A549 (cell line): ENCODE measurements at regions not wholly inside any gene's neighbourhood (a gene's known extent, or its start where the extent isn't known, plus 50 kb on each side); places are given as distances from the start of the nearest gene placed in this dataset.

Experiments used
- ATAC-seq, 2 experiments: fragments of 200-7000 bp in 1 of 2; fragments of >200 bp in 1 of 2; cut with Nextera tagmentation in 1 of 2; cut with Tn5 transposase in 1 of 2; 3 replicates each; pipeline versions ENCODE4 v1.8.0 to v1.9.1; 2018 to 2020; ENCODE audit warnings: mild to moderate bottlenecking in 1 of 2, moderate library complexity in 1 of 2
- CTCF ChIA-PET: fragments of 300-600 bp; sonication (Branson Sonifier 250); formaldehyde crosslinking; extraction: SDS; loops from one replicate; lab custom pipeline; 2021; ENCODE audit warnings: antibody characterized with exemption, inconsistent platforms; lab: Yijun Ruan, JAX
- POLR2A ChIA-PET: fragments of 350-600 bp; formaldehyde crosslinking; extraction: SDS; loops from one replicate; lab custom pipeline; 2021; ENCODE audit warnings: antibody characterized with exemption, inconsistent platforms; lab: Yijun Ruan, JAX
- DNase-seq, 2 experiments: peaks; one replicate each; pipeline versions ENCODE4 v3.0.0 to v3.0.0-alpha.2; 2011 to 2016; ENCODE audit warnings: low read depth in 1 of 2, low spot score in 1 of 2
- FAIRE-seq: peaks from 2 replicates; lab custom pipeline; 2011; peaks lifted over from hg19 to GRCh38; lab: Jason Lieb, UNC
- H3K27ac ChIP-seq, 2 experiments: fragments of >200 bp; sonication (Bioruptor Twin); formaldehyde crosslinking; 3 replicates each; pipeline ENCODE4 v1.5.1; 2016 to 2017
- H3K4me1 ChIP-seq: fragments of >200 bp; sonication (Bioruptor Twin); formaldehyde crosslinking; 3 replicates; pipeline ENCODE4 v1.6.1; 2016
- H3K4me2 ChIP-seq: fragments of >200 bp; sonication (Bioruptor Twin); formaldehyde crosslinking; 3 replicates; pipeline ENCODE4 v1.6.1; 2016
- H3K4me3 ChIP-seq: fragments of >200 bp; sonication (Bioruptor Twin); formaldehyde crosslinking; 3 replicates; pipeline ENCODE4 v1.5.1; 2016
- H3K9me3 ChIP-seq: fragments of >200 bp; sonication (Bioruptor Twin); formaldehyde crosslinking; 3 replicates; pipeline ENCODE4 v1.6.1; 2016
- BHLHE40 ChIP-seq: IDR thresholded peaks from 2 replicates; pipeline ENCODE4 v1.6.1; 2012; ENCODE audit warnings: low read depth, low read length, inconsistent platforms
- CBX2 ChIP-seq: fragments of 200-600 bp; sonication (generic); IDR thresholded peaks from 2 replicates; pipeline ENCODE4 v1.6.1; 2016; ENCODE audit warnings: low read depth, mild to moderate bottlenecking, borderline replicate concordance
- CBX8 ChIP-seq: fragments of 200-600 bp; sonication (generic); IDR thresholded peaks from 2 replicates; pipeline ENCODE4 v1.6.1; 2016
- CEBPB ChIP-seq, 2 experiments: fragments of >200 bp in 1 of 2; sonication (Bioruptor Twin) in 1 of 2; formaldehyde crosslinking in 1 of 2; IDR thresholded peaks; 2 replicates each; pipeline ENCODE4 v1.6.1; 2012 to 2016
- EHF ChIP-seq: fragments of 250-450 bp; sonication (Bioruptor Pico); IDR thresholded peaks from 2 replicates; pipeline ENCODE4 v1.5.0; 2020; ENCODE audit warnings: mild to moderate bottlenecking
- EHMT2 ChIP-seq: fragments of 200-600 bp; sonication (generic); IDR thresholded peaks from 2 replicates; pipeline ENCODE4 v1.6.1; 2016; ENCODE audit warnings: antibody characterized with exemption, low read depth, mild to moderate bottlenecking, moderate library complexity
- EP300 ChIP-seq, 2 experiments: fragments of >200 bp; sonication (Bioruptor Twin); formaldehyde crosslinking; IDR thresholded peaks; 2 replicates in 1 of 2; 3 replicates in 1 of 2; pipeline ENCODE4 v1.6.1; 2016 to 2017
- FOXS1 ChIP-seq: fragments of 250-450 bp; sonication (Bioruptor Pico); IDR thresholded peaks from 2 replicates; pipeline ENCODE4 v1.5.0; 2020; ENCODE audit warnings: mild to moderate bottlenecking, moderate library complexity
- GATA3 ChIP-seq: IDR thresholded peaks from 2 replicates; pipeline ENCODE4 v1.6.1; 2012; ENCODE audit warnings: borderline replicate concordance
- HDAC2 ChIP-seq: fragments of 200-600 bp; sonication (generic); IDR thresholded peaks from 2 replicates; pipeline ENCODE4 v1.6.1; 2016
- HOXB13 ChIP-seq: fragments of 250-450 bp; sonication (Bioruptor Pico); IDR thresholded peaks from 2 replicates; pipeline ENCODE4 v1.5.0; 2020; ENCODE audit warnings: low read depth, mild to moderate bottlenecking, moderate library complexity
- JUNB ChIP-seq: fragments of >200 bp; sonication (Bioruptor Twin); formaldehyde crosslinking; IDR thresholded peaks from 2 replicates; pipeline ENCODE4 v1.6.1; 2016
- KDM1A ChIP-seq: fragments of 200-600 bp; sonication (generic); IDR thresholded peaks from 2 replicates; pipeline ENCODE4 v1.6.1; 2016; ENCODE audit warnings: low read depth, mild to moderate bottlenecking
- MAZ ChIP-seq: fragments of 150-350 bp; IDR thresholded peaks from 2 replicates; pipeline ENCODE4 v1.6.1; 2014; ENCODE audit warnings: antibody characterized with exemption, low read depth, low read length, borderline replicate concordance
- MYC ChIP-seq: IDR thresholded peaks from 2 replicates; pipeline ENCODE4 v1.6.1; 2012; ENCODE audit warnings: mild to moderate bottlenecking, inconsistent platforms, low read length, improper control_type of control experiment, borderline replicate concordance
- NFE2L2 ChIP-seq: fragments of 150-350 bp; conservative IDR thresholded peaks from 2 replicates; pipeline ENCODE4 v1.6.1; 2014; ENCODE audit warnings: low read length
- NPAS2 ChIP-seq: fragments of 250-450 bp; sonication (Bioruptor Pico); IDR thresholded peaks from 2 replicates; pipeline ENCODE4 v1.8.0; 2022; ENCODE audit warnings: mild to moderate bottlenecking, moderate library complexity, borderline replicate concordance
- PHF8 ChIP-seq: fragments of 200-600 bp; sonication (generic); IDR thresholded peaks from 2 replicates; pipeline ENCODE4 v1.6.1; 2016; ENCODE audit warnings: low read depth, mild to moderate bottlenecking, antibody characterized with exemption, moderate library complexity, borderline replicate concordance
- POLR2A ChIP-seq: IDR thresholded peaks from 2 replicates; pipeline ENCODE4 v1.6.1; 2012; ENCODE audit warnings: mild to moderate bottlenecking, low read length
- RAD21 ChIP-seq, 2 experiments: fragments of >200 bp in 1 of 2; sonication (Bioruptor Twin) in 1 of 2; formaldehyde crosslinking in 1 of 2; IDR thresholded peaks in 1 of 2; conservative IDR thresholded peaks in 1 of 2; 2 replicates in 1 of 2; 3 replicates in 1 of 2; pipeline ENCODE4 v1.6.1; 2012 to 2018; ENCODE audit warnings: inconsistent platforms in 1 of 2
- RARB ChIP-seq: fragments of 250-450 bp; sonication (Bioruptor Pico); IDR thresholded peaks from 2 replicates; pipeline ENCODE4 v1.8.0; 2021; ENCODE audit warnings: mild to moderate bottlenecking, moderate library complexity
- RFX5 ChIP-seq: fragments of 450-650 bp; IDR thresholded peaks from 2 replicates; pipeline ENCODE4 v1.7.1; 2014; ENCODE audit warnings: antibody characterized with exemption, mild to moderate bottlenecking, moderate library complexity
- RNF2 ChIP-seq: fragments of 200-600 bp; sonication (generic); IDR thresholded peaks from 2 replicates; pipeline ENCODE4 v1.6.1; 2016; ENCODE audit warnings: low read depth, mild to moderate bottlenecking, antibody characterized with exemption, moderate library complexity, borderline replicate concordance
- SMC3 ChIP-seq: fragments of >200 bp; sonication (Bioruptor Twin); formaldehyde crosslinking; IDR thresholded peaks from 3 replicates; pipeline ENCODE4 v1.6.1; 2018; ENCODE audit warnings: inconsistent platforms
- SREBF2 ChIP-seq: fragments of 450-650 bp; IDR thresholded peaks from 2 replicates; pipeline ENCODE4 v1.6.1; 2014; ENCODE audit warnings: mild to moderate bottlenecking, moderate library complexity
- TFCP2L1 ChIP-seq: fragments of 250-450 bp; sonication (Bioruptor Pico); IDR thresholded peaks from 2 replicates; pipeline ENCODE4 v1.5.0; 2021; ENCODE audit warnings: mild to moderate bottlenecking
- TP53 ChIP-seq: fragments of 250-450 bp; sonication (Bioruptor Pico); IDR thresholded peaks from 2 replicates; pipeline ENCODE4 v1.5.0; 2021; ENCODE audit warnings: mild to moderate bottlenecking, moderate library complexity
- ZFP36 ChIP-seq: fragments of 450-650 bp; IDR thresholded peaks from 2 replicates; pipeline ENCODE4 v1.6.1; 2014; ENCODE audit warnings: borderline replicate concordance; ENCODE audit not compliant: partially characterized antibody
- ZNF302 ChIP-seq: fragments of 250-450 bp; sonication (Bioruptor Pico); IDR thresholded peaks from 2 replicates; pipeline ENCODE4 v1.9.0; 2021; ENCODE audit warnings: inconsistent platforms, mild to moderate bottlenecking, moderate library complexity
- WGBS: methylation state at CpG from one replicate; pipeline ENCODE4 v1.1.6; 2017; ENCODE audit errors: missing lambda C conversion rate; 5-methylcytosine and 5-hydroxymethylcytosine counted together
- TF ChIP-seq, protein P1 (sequence below): fragments of 450-650 bp; IDR thresholded peaks from 2 replicates; pipeline ENCODE4 v1.6.1; 2014; ENCODE audit warnings: antibody characterized with exemption
- TF ChIP-seq, protein P2 (sequence below): IDR thresholded peaks from 2 replicates; pipeline ENCODE4 v1.6.1; 2012
- TF ChIP-seq, protein P3 (sequence below): fragments of 250-450 bp; sonication (Bioruptor Pico); IDR thresholded peaks from 2 replicates; pipeline ENCODE4 v1.5.0; 2021; ENCODE audit warnings: mild to moderate bottlenecking, moderate library complexity, borderline replicate concordance
- TF ChIP-seq, protein P4 (sequence below): fragments of >200 bp; sonication (Bioruptor Twin); formaldehyde crosslinking; IDR thresholded peaks from 3 replicates; pipeline ENCODE4 v1.5.1; 2016
- TF ChIP-seq, protein P5 (sequence below): IDR thresholded peaks from 2 replicates; pipeline ENCODE4 v1.6.1; 2012; ENCODE audit warnings: low read depth, borderline replicate concordance

DNA sequence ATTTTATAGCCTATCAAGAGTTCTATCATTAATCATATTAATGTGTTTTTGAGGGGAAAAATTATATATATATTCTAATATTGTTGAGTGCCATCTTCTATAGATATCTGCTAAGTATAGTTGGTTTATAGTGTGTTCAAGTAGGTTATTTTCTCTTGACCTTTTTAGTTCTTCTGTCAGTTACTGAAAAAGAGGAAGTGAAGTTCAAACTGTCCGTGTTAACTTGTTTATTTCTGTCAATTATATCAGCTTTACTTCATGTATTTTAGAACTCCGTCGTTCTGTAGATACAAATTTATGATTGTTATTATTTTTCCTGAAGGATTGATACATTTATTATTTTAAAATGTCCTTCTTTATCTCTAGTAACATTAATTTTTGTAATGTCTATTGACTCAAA lies 1209.1 kb downstream of the CDH12 start:
- TF ChIP-seq, protein P1, sequence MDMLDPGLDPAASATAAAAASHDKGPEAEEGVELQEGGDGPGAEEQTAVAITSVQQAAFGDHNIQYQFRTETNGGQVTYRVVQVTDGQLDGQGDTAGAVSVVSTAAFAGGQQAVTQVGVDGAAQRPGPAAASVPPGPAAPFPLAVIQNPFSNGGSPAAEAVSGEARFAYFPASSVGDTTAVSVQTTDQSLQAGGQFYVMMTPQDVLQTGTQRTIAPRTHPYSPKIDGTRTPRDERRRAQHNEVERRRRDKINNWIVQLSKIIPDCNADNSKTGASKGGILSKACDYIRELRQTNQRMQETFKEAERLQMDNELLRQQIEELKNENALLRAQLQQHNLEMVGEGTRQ = no peak
- TF ChIP-seq ZNF302 (CRISPR knock-in tag) (no peak), TFCP2L1 (CRISPR knock-in tag) (no peak), MAZ (no peak), SMC3 (no peak), CEBPB (IDR thresholded peaks at IDR 0.05) (no peak)
- ATAC-seq (no peak), DNase-seq (no peak), FAIRE-seq (no peak)
- POLR2A ChIA-PET = no interaction called here
- 41% methylated on average over 3 of the region's 3 CpGs for WGBS
- CTCF ChIA-PET = interaction anchor here (0.6 kb wide), 1 partner anchor 21 kb away, joined by 3 read pairs; no protein-coding TSS in a partner anchor
- no peak overlapping the region for H3K27ac ChIP-seq
- no peaks in the 10 kb centered on the region for H3K4me1 ChIP-seq
- H3K4me3 ChIP-seq = no peak overlapping the region
- no peaks in the 10 kb centered on the region for H3K9me3 ChIP-seq
- no peak overlapping the region for H3K4me2 ChIP-seq

DNA sequence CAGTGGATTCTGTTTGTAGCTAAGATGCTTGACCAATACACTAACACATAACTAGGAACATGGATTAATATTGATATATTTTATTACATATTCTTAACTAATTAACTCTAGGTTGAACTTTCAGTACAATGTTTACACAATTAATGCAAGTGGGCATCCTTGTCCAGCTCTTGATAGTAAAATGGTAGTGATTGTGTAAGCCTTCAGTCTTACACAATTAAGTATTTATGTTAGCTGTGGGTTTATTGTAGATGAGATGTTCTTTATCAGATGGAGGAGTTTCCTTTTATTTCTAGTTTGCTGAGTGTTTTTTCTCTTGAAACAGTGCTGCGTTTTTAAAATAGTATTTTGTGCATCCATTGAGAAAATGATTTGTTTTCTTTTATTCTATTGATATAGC lies 1210.8 kb downstream of the CDH12 start:
- CTCF ChIA-PET = no interaction called here
- WGBS = 5% methylated on average over 1 of the region's 1 CpG
- POLR2A ChIA-PET = no interaction called here

DNA sequence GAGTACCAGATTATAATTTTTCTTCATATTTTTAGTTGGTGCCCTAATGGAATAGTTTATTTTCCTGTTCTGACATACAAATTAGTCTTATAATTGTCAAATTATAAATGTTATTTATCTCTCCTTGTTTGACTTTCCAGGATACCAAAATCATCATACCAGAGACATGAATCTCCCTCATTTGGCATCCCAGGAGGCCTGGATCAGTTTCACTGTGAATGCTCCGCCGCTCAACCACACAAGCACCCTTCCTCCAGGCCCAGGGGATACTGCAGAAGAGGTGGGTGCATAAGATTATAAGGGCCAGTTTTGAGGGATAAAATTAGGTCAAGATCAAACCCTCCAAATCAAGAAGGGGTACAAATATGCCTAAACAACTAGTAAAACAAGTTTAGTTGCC lies 1229.3 kb downstream of the CDH12 start:
- POLR2A ChIA-PET = no interaction called here
- TF ChIP-seq CBX8 = no peak
- TF ChIP-seq FOXS1 (CRISPR knock-in tag) = no peak
- TF ChIP-seq RAD21 (conservative IDR thresholded peaks at IDR 0.05 in 1 of 2, IDR thresholded peaks at IDR 0.05 in 1 of 2) = no peak
- TF ChIP-seq, protein P2, sequence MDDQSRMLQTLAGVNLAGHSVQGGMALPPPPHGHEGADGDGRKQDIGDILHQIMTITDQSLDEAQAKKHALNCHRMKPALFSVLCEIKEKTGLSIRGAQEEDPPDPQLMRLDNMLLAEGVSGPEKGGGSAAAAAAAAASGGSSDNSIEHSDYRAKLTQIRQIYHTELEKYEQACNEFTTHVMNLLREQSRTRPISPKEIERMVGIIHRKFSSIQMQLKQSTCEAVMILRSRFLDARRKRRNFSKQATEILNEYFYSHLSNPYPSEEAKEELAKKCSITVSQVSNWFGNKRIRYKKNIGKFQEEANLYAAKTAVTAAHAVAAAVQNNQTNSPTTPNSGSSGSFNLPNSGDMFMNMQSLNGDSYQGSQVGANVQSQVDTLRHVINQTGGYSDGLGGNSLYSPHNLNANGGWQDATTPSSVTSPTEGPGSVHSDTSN = no peak
- no peak for TF ChIP-seq JUNB
- no peak for TF ChIP-seq NPAS2
- no peak for TF ChIP-seq KDM1A
- TF ChIP-seq POLR2A = no peak
- no peak for TF ChIP-seq SREBF2
- no peak for TF ChIP-seq EHMT2
- TF ChIP-seq, protein P3, sequence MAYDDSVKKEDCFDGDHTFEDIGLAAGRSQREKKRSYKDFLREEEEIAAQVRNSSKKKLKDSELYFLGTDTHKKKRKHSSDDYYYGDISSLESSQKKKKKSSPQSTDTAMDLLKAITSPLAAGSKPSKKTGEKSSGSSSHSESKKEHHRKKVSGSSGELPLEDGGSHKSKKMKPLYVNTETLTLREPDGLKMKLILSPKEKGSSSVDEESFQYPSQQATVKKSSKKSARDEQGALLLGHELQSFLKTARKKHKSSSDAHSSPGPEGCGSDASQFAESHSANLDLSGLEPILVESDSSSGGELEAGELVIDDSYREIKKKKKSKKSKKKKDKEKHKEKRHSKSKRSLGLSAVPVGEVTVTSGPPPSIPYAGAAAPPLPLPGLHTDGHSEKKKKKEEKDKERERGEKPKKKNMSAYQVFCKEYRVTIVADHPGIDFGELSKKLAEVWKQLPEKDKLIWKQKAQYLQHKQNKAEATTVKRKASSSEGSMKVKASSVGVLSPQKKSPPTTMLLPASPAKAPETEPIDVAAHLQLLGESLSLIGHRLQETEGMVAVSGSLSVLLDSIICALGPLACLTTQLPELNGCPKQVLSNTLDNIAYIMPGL (CRISPR knock-in tag) = no peak
- TF ChIP-seq EHF (CRISPR knock-in tag) = no peak
- TF ChIP-seq PHF8 = no peak
- TF ChIP-seq, protein P4, sequence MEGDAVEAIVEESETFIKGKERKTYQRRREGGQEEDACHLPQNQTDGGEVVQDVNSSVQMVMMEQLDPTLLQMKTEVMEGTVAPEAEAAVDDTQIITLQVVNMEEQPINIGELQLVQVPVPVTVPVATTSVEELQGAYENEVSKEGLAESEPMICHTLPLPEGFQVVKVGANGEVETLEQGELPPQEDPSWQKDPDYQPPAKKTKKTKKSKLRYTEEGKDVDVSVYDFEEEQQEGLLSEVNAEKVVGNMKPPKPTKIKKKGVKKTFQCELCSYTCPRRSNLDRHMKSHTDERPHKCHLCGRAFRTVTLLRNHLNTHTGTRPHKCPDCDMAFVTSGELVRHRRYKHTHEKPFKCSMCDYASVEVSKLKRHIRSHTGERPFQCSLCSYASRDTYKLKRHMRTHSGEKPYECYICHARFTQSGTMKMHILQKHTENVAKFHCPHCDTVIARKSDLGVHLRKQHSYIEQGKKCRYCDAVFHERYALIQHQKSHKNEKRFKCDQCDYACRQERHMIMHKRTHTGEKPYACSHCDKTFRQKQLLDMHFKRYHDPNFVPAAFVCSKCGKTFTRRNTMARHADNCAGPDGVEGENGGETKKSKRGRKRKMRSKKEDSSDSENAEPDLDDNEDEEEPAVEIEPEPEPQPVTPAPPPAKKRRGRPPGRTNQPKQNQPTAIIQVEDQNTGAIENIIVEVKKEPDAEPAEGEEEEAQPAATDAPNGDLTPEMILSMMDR = no peak
- no peak for TF ChIP-seq BHLHE40

More for the DNA sequence above, 1210.8 kb downstream of the CDH12 start:
- DNase-seq (no peak), ATAC-seq (no peak), FAIRE-seq (no peak)
- no peaks in the 10 kb centered on the region for H3K4me1 ChIP-seq
- H3K4me3 ChIP-seq = no peak overlapping the region
- H3K4me2 ChIP-seq = no peak overlapping the region
- no peaks in the 10 kb centered on the region for H3K9me3 ChIP-seq
- no peak overlapping the region for H3K27ac ChIP-seq
- TF ChIP-seq EP300 (IDR thresholded peaks at IDR 0.05) = no peak
- no peak for TF ChIP-seq HOXB13 (CRISPR knock-in tag)
- no peak for TF ChIP-seq ZFP36
- TF ChIP-seq RFX5 = no peak
- no peak for TF ChIP-seq CEBPB (IDR thresholded peaks at IDR 0.05)
- no peak for TF ChIP-seq TP53
- TF ChIP-seq JUNB = no peak
- TF ChIP-seq, protein P2 = no peak
- TF ChIP-seq RNF2 = no peak
- no peak for TF ChIP-seq KDM1A
- no peak for TF ChIP-seq MYC
- TF ChIP-seq TFCP2L1 (CRISPR knock-in tag) = no peak
- TF ChIP-seq RARB (CRISPR knock-in tag) = no peak
- TF ChIP-seq HDAC2 = no peak
- no peak for TF ChIP-seq GATA3
- TF ChIP-seq CBX2 = no peak
- TF ChIP-seq SREBF2 = no peak
- TF ChIP-seq NFE2L2 = no peak
- TF ChIP-seq POLR2A = no peak
- TF ChIP-seq, protein P5, sequence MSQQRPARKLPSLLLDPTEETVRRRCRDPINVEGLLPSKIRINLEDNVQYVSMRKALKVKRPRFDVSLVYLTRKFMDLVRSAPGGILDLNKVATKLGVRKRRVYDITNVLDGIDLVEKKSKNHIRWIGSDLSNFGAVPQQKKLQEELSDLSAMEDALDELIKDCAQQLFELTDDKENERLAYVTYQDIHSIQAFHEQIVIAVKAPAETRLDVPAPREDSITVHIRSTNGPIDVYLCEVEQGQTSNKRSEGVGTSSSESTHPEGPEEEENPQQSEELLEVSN = no peak

More for the DNA sequence above, 1229.3 kb downstream of the CDH12 start:
- ATAC-seq (no peak), FAIRE-seq (no peak), DNase-seq (no peak)
- H3K9me3 ChIP-seq = no peaks in the 10 kb centered on the region
- no peak overlapping the region for H3K4me3 ChIP-seq
- WGBS = 91% methylated on average over 2 of the region's 2 CpGs
- no peaks in the 10 kb centered on the region for H3K4me1 ChIP-seq
- CTCF ChIA-PET = interaction anchor here (0.7 kb wide), 1 partner anchor 20 kb away, joined by 3 read pairs; no protein-coding TSS in a partner anchor
- no peak overlapping the region for H3K27ac ChIP-seq
- H3K4me2 ChIP-seq = no peak overlapping the region
